WERI-Rb-1 (cell line): ENCODE measurements at regions not wholly inside any gene's neighbourhood (a gene's known extent, or its start where the extent isn't known, plus 50 kb on each side); places are given as distances from the start of the nearest gene placed in this dataset.
"Not testable (repeated sequence)": the region's sequence is repeated elsewhere in the genome, so short reads cannot be mapped to it uniquely, and the experiment has no call there.

Experiments used
- DNase-seq: peaks from one replicate; pipeline ENCODE4 v3.0.0-alpha.2; 2020
- H3K27ac ChIP-seq: fragments of 250-450 bp; sonication (Bioruptor Pico); 2 replicates; pipeline ENCODE4 v1.5.1; 2020; ENCODE audit warnings: mild to moderate bottlenecking, moderate library complexity
- H3K27me3 ChIP-seq: fragments of 250-450 bp; sonication (Bioruptor Pico); 2 replicates; pipeline ENCODE4 v1.5.1; 2021; ENCODE audit warnings: mild to moderate bottlenecking, low read depth, moderate library complexity; ENCODE audit not compliant: insufficient read depth, severe bottlenecking
- H3K36me3 ChIP-seq: fragments of 250-450 bp; sonication (Bioruptor Pico); 2 replicates; pipeline ENCODE4 v1.5.1; 2020; ENCODE audit warnings: mild to moderate bottlenecking, moderate library complexity
- H3K4me3 ChIP-seq: 2 replicates; pipeline ENCODE4 v1.5.1; 2011; ENCODE audit warnings: low read depth, mild to moderate bottlenecking, control low read depth, low read length
- H3K9me3 ChIP-seq: fragments of 250-450 bp; sonication (Bioruptor Pico); 2 replicates; pipeline ENCODE4 v1.5.1; 2021; ENCODE audit warnings: mild to moderate bottlenecking, moderate library complexity; ENCODE audit not compliant: severe bottlenecking
- TF ChIP-seq, protein P1 (sequence below): IDR thresholded peaks from 2 replicates; pipeline ENCODE4 v1.5.1; 2011; ENCODE audit warnings: low read depth, mild to moderate bottlenecking, control low read depth, inconsistent platforms, low read length

GRCh38 chr6:10343320-10343719 lies 71.6 kb downstream of the TFAP2A start:
- TF ChIP-seq, protein P1, sequence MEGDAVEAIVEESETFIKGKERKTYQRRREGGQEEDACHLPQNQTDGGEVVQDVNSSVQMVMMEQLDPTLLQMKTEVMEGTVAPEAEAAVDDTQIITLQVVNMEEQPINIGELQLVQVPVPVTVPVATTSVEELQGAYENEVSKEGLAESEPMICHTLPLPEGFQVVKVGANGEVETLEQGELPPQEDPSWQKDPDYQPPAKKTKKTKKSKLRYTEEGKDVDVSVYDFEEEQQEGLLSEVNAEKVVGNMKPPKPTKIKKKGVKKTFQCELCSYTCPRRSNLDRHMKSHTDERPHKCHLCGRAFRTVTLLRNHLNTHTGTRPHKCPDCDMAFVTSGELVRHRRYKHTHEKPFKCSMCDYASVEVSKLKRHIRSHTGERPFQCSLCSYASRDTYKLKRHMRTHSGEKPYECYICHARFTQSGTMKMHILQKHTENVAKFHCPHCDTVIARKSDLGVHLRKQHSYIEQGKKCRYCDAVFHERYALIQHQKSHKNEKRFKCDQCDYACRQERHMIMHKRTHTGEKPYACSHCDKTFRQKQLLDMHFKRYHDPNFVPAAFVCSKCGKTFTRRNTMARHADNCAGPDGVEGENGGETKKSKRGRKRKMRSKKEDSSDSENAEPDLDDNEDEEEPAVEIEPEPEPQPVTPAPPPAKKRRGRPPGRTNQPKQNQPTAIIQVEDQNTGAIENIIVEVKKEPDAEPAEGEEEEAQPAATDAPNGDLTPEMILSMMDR: 0 out of 2 replicates have a peak, but pooled peaks have one; percentile 10
- Histone ChIP-seq H3K27ac (no peak overlapping the region), H3K4me3 (no peak overlapping the region), H3K36me3 (no peaks in the 10 kb centered on the region), H3K27me3 (peaks cover 4% of the 10 kb centered on the region), H3K9me3 (no peaks in the 10 kb centered on the region)
- no peak for DNase-seq

DNA sequence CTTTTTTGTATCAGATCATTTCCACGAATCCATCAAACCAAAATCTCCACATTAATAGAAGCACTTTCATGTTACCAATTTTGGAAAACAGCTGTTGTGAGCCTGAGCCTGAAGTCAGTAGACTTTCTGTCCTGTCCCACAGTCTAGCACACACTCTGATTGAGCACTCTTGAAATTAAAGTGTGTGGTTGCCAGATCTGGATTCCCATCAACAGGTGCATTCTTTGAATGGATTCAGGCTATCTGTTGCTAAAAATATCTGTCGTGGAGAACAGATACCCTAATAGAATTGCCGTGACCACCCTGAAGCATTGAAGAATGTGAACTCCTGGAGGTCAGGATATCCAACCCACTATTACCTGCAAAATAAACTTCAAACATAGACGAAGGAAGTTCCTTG lies 73.3 kb downstream of the TFAP2A start:
- no peak overlapping the region for H3K27ac ChIP-seq
- TF ChIP-seq, protein P1: no peak
- no peaks in the 10 kb centered on the region for H3K9me3 ChIP-seq
- H3K27me3 ChIP-seq: peaks cover 4% of the 10 kb centered on the region
- H3K36me3 ChIP-seq: no peaks in the 10 kb centered on the region
- H3K4me3 ChIP-seq: no peak overlapping the region
- DNase-seq: no peak

GRCh38 chr6:10338151-10338550 lies 76.7 kb downstream of the TFAP2A start:
- Histone ChIP-seq H3K9me3 (no peaks in the 10 kb centered on the region), H3K36me3 (no peaks in the 10 kb centered on the region), H3K4me3 (no peak overlapping the region), H3K27ac (no peak overlapping the region), H3K27me3 (peaks cover 4% of the 10 kb centered on the region)
- TF ChIP-seq, protein P1: no peak
- DNase-seq: no peak

DNA sequence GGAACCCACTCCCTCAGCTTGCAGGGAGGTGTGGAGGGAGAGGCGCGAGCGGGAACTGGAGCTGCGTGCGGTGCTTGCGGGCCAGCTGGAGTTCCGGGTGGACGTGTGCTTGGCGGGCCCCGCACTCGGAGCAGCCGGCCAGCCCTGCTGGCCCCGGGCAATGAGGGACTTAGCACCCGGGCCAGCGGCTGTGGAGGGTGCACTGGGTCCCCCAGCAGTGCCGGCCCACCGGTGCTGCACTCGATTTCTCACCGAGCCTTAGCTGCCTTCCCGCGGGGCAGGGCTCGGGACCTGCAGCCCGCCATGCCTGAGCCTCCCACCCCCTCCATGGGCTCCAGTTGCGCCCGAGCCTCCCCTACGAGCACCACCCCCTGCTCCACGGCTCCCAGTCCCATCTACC lies 77.5 kb downstream of the TFAP2A start:
- not testable (repeated sequence) for H3K27ac ChIP-seq, H3K36me3 ChIP-seq, H3K4me3 ChIP-seq, DNase-seq, H3K9me3 ChIP-seq, H3K27me3 ChIP-seq

DNA sequence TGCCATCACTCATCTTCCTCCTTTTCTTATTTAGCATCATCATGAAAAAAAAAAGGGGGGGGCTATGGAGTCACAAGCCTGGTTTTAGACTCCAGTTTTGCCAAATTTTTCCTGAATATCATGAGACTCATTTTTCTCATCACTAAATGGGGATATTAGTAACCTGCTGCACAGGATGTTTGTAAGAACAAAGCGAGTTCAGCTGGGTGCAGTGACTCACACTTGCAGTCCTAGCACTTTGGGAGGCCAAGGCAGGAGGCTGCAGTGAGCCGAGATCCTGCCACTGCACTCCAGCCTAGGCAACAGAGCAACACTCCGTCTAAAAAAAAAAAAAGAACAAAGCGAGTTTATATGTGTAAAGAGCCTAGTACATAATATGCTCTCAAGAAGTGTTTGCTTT lies 82.8 kb downstream of the TFAP2A start:
- Histone ChIP-seq H3K9me3 (no peaks in the 10 kb centered on the region), H3K4me3 (no peak overlapping the region), H3K27me3 (no peaks in the 10 kb centered on the region), H3K27ac (no peak overlapping the region), H3K36me3 (no peaks in the 10 kb centered on the region)
- no peak for DNase-seq
- TF ChIP-seq, protein P1: no peak

- no peak for DNase-seq
- Histone ChIP-seq H3K27ac (no peak overlapping the region), H3K27me3 (no peaks in the 10 kb centered on the region), H3K4me3 (no peak overlapping the region), H3K9me3 (no peaks in the 10 kb centered on the region), H3K36me3 (no peaks in the 10 kb centered on the region)
- TF ChIP-seq, protein P1: no peak
These were observed 83.4 kb downstream of the TFAP2A start for GRCh38 chr6:10331334-10331968.
